Breast epithelium (tissue), 4 donors: ENCODE measurements at regions not wholly inside any gene's neighbourhood (a gene's known extent, or its start where the extent isn't known, plus 50 kb on each side); places are given as distances from the start of the nearest gene placed in this dataset.

Experiments
- DNase-seq, 2 donors: peaks; one replicate each; pipeline ENCODE4 v3.0.0-alpha.2; 2019; ENCODE audit warnings: low spot score in 2 of 2
- H3K27ac ChIP-seq, 2 donors: fragments of 200-600 bp; sonication (generic) in 1 of 2; one replicate each; pipeline ENCODE4 v1.5.1; 2016 to 2019; ENCODE audit warnings: mild to moderate bottlenecking in 1 of 2
- H3K27me3 ChIP-seq, 2 donors: fragments of 200-600 bp; sonication (generic) in 1 of 2; one replicate each; pipeline versions ENCODE4 v1.5.1 to v1.6.0; 2017 to 2019; ENCODE audit warnings: control low read depth in 1 of 2, mild to moderate bottlenecking in 1 of 2
- H3K36me3 ChIP-seq: fragments of 200-600 bp; one replicate; pipeline ENCODE4 v1.5.1; 2019
- H3K4me1 ChIP-seq, 2 donors: fragments of 200-600 bp; sonication (generic); one replicate each; pipeline ENCODE4 v1.5.1; 2016 to 2019; ENCODE audit warnings: control low read depth in 1 of 2
- H3K4me3 ChIP-seq, 3 donors: fragments of 200-600 bp; sonication (generic); 1 replicate in 2 of 3; 2 replicates in 1 of 3; pipeline ENCODE4 v1.5.1; 2016 to 2019; ENCODE audit warnings: mild to moderate bottlenecking in 3 of 3, moderate library complexity in 2 of 3
- H3K9me3 ChIP-seq, 2 donors: fragments of 200-600 bp; sonication (generic) in 1 of 2; one replicate each; pipeline ENCODE4 v1.5.1; 2016 to 2019; ENCODE audit warnings: control low read depth in 1 of 2
- POLR2A ChIP-seq: fragments of 450-650 bp; IDR thresholded peaks from one replicate; pipeline ENCODE4 v1.6.1; 2016; ENCODE audit warnings: antibody characterized with exemption, mild to moderate bottlenecking, moderate library complexity
- POLR2AphosphoS5 ChIP-seq, 3 donors: sonication (generic); formaldehyde crosslinking; IDR thresholded peaks; one replicate each; pipeline ENCODE4 v1.6.1; 2017; ENCODE audit warnings: antibody characterized with exemption in 3 of 3
- intact Hi-C: fragments of 100-400 bp; cut with DNase I; formaldehyde crosslinking; loops from one replicate; pipeline ENCODE4 v1.15.1; 2023; ENCODE audit warnings: low total_unique reads
- TF ChIP-seq, protein P1 (sequence below), 3 donors: fragments of 450-650 bp; IDR thresholded peaks; one replicate each; pipeline ENCODE4 v1.5.1; 2016 to 2017; ENCODE audit warnings: antibody characterized with exemption in 3 of 3, mild to moderate bottlenecking in 3 of 3, moderate library complexity in 3 of 3

DNA sequence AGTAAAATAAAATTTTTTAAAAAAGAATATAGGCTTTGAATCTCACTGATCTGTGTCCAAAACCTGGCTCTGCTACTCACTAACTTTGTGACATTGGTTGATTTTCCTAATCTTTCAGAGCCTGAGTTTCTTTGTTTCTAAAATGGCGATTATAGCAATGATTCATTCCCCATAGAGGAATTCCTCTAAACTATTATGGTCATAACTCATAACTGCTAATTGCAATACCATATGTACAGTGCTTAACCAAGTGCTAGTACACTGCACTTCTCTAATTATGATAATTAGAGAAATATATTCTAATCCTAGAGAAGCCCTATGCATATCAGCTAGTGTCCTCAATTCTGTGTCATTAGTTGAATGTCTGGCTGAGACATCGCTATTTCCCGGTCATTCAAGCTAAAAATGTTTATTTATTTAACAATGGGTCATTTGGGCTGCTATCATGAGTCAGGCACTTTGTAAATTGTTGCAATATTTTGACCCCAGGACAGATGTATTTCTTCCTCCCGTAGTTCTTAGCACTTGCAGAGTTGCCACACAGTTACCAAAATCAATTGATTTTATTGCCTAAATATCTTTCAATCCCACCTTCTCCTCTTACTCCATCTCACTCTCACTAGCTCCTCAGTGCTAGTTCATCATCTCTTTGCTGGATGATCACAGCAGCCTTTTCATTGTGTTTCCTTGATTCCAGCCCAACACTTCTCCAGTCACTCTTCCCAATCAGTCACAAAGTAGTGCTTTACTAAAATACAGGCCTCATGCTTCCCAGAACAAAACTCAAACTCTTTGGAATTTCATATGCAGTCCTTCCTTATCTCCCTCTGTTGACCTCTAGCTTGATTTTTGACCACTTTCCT is 200.9 kb upstream of the PAPPA start:
- intact Hi-C loops: no loop called here
- H3K27me3 ChIP-seq: no peaks in the 10 kb centered on the region
- H3K9me3 ChIP-seq: no peaks in the 10 kb centered on the region
- no peak overlapping the region for H3K27ac ChIP-seq
- no peak for DNase-seq
- no peak overlapping the region for H3K4me3 ChIP-seq
- no peaks in the 10 kb centered on the region for H3K4me1 ChIP-seq
- no peaks in the 10 kb centered on the region for H3K36me3 ChIP-seq
- TF ChIP-seq, protein P1, sequence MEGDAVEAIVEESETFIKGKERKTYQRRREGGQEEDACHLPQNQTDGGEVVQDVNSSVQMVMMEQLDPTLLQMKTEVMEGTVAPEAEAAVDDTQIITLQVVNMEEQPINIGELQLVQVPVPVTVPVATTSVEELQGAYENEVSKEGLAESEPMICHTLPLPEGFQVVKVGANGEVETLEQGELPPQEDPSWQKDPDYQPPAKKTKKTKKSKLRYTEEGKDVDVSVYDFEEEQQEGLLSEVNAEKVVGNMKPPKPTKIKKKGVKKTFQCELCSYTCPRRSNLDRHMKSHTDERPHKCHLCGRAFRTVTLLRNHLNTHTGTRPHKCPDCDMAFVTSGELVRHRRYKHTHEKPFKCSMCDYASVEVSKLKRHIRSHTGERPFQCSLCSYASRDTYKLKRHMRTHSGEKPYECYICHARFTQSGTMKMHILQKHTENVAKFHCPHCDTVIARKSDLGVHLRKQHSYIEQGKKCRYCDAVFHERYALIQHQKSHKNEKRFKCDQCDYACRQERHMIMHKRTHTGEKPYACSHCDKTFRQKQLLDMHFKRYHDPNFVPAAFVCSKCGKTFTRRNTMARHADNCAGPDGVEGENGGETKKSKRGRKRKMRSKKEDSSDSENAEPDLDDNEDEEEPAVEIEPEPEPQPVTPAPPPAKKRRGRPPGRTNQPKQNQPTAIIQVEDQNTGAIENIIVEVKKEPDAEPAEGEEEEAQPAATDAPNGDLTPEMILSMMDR (IDR thresholded peaks at IDR 0.05): no peak
- TF ChIP-seq POLR2AphosphoS5 (IDR thresholded peaks at IDR 0.05) (no peak), POLR2A (no peak)

DNA sequence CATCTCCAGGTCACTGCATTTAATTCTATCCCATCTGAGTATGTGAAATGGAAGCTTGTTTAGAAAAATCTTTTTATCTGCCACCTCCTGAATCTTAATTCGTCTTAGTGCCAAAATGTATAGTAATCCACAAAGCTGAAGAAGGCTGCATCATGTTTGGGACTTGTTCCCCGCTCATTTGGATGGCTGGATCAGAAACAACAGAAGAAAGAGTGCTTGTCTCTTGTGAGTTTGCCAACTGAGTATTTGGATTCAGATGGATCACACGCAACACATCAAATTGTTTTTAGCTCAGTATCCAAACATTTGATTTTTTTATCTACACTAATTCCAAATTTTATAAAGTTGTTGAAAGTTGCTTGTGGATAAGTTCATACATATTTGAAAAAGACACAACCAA is 197.2 kb upstream of the PAPPA start:
- H3K4me3 ChIP-seq: no peak overlapping the region
- intact Hi-C loops: no loop called here
- H3K9me3 ChIP-seq: no peaks in the 10 kb centered on the region
- no peaks in the 10 kb centered on the region for H3K36me3 ChIP-seq
- no peak overlapping the region for H3K27ac ChIP-seq
- no peaks in the 10 kb centered on the region for H3K27me3 ChIP-seq
- H3K4me1 ChIP-seq: no peaks in the 10 kb centered on the region
- TF ChIP-seq POLR2A: no peak
- TF ChIP-seq, protein P1 (IDR thresholded peaks at IDR 0.05): no peak
- no peak for TF ChIP-seq POLR2AphosphoS5 (IDR thresholded peaks at IDR 0.05)
- DNase-seq: no peak

DNA sequence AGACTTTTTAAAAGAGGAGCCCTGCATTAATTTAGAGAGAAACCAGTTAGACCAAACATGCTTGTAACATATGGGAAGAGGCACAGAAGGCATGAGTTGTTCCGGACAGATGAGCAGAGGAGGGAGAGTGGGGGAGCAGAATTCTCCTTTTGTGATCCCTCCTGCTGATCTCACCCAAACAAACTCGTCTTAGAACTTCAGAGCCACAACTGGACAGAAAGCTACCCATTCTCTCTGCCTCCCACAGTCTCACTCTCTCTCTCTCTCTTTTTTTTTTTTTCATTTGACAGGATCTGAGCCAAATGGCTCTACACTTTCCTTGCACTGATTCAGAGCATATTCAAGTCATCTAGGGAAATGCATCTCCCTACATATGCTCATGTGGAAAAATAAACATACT is 196.0 kb upstream of the PAPPA start:
- intact Hi-C loops: no loop called here
- Histone ChIP-seq H3K9me3 (no peaks in the 10 kb centered on the region), H3K27ac (no peak overlapping the region), H3K36me3 (no peaks in the 10 kb centered on the region), H3K4me3 (no peak overlapping the region), H3K27me3 (no peaks in the 10 kb centered on the region), H3K4me1 (no peaks in the 10 kb centered on the region)
- no peak for DNase-seq
- TF ChIP-seq, protein P1 (IDR thresholded peaks at IDR 0.05): no peak
- no peak for TF ChIP-seq POLR2A
- no peak for TF ChIP-seq POLR2AphosphoS5 (IDR thresholded peaks at IDR 0.05)

DNA sequence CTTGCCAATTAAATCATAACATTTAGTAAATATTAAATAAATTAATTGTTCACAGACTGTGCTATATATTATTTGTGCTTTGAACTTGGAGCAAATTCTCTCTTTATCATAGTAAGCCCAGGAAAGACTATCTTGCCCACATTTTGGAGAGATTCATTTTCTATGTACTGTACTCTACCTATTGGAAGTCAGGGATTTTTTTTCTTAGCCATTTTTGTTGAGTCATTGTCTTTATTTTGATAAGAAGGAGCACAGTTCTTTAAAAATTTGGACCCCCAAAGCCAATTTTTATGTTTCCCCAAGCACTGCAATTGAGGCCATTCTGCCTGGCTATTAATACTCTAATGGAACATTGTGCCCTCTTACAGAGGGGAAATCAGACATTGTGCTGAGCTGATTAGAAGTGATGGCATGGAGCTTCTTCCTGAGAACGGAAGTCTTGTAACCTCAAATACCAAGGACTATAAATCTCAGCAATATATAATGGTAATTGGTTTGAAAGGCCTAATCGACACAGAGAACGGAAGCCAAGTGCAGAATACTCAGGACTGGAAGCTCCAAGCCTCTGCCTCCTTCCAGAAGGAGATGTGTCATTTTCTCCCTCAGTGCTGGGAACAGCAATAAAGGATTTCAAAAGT is 188.8 kb upstream of the PAPPA start:
- Histone ChIP-seq H3K9me3 (peaks cover 8 to 11% of the 10 kb centered on the region in 2 donors), H3K4me1 (no peaks in the 10 kb centered on the region), H3K27me3 (no peaks in the 10 kb centered on the region), H3K27ac (no peak overlapping the region), H3K4me3 (no peak overlapping the region), H3K36me3 (no peaks in the 10 kb centered on the region)
- DNase-seq: no peak
- no peak for TF ChIP-seq POLR2AphosphoS5 (IDR thresholded peaks at IDR 0.05)
- intact Hi-C loops: no loop called here

DNA sequence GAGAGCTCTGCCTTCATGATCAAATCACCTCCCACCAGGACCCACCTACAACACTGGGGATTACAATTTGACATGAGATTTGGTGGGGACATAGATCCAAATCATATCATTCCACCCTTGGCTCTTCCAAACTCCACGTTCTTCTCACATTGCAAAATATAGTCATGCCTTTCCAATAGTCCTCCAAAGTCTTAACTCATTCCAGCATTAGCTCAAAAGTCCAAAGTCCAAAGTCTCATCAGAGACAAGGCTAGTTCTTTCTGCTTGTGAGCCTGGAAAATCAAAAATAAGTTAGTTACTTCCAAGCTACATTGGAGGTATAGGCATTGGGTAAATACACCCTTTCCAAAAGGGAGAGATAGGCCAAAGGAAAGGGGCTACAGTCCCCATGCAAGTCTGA is 186.9 kb upstream of the PAPPA start:
- H3K4me1 ChIP-seq: no peaks in the 10 kb centered on the region

More for the DNA sequence above, 186.9 kb upstream of the PAPPA start:
- TF ChIP-seq POLR2A: no peak
- no peak for TF ChIP-seq POLR2AphosphoS5 (IDR thresholded peaks at IDR 0.05)
- TF ChIP-seq, protein P1 (IDR thresholded peaks at IDR 0.05): no peak
- no peaks in the 10 kb centered on the region for H3K36me3 ChIP-seq
- no peak overlapping the region for H3K27ac ChIP-seq
- no peak for DNase-seq
- no peak overlapping the region for H3K4me3 ChIP-seq
- intact Hi-C loops: no loop called here
- peaks cover 8 to 11% of the 10 kb centered on the region in 2 donors for H3K9me3 ChIP-seq
- no peaks in the 10 kb centered on the region for H3K27me3 ChIP-seq
